ENCODE measurements at regions not wholly inside any gene's neighbourhood (a gene's known extent, or its start where the extent isn't known, plus 50 kb on each side); places are given as distances from the start of the nearest gene placed in this dataset.

- no peaks in the 10 kb centered on the region for H3K9me3 ChIP-seq
- H3K27me3 ChIP-seq = no peaks in the 10 kb centered on the region
- TF ChIP-seq, protein P1, sequence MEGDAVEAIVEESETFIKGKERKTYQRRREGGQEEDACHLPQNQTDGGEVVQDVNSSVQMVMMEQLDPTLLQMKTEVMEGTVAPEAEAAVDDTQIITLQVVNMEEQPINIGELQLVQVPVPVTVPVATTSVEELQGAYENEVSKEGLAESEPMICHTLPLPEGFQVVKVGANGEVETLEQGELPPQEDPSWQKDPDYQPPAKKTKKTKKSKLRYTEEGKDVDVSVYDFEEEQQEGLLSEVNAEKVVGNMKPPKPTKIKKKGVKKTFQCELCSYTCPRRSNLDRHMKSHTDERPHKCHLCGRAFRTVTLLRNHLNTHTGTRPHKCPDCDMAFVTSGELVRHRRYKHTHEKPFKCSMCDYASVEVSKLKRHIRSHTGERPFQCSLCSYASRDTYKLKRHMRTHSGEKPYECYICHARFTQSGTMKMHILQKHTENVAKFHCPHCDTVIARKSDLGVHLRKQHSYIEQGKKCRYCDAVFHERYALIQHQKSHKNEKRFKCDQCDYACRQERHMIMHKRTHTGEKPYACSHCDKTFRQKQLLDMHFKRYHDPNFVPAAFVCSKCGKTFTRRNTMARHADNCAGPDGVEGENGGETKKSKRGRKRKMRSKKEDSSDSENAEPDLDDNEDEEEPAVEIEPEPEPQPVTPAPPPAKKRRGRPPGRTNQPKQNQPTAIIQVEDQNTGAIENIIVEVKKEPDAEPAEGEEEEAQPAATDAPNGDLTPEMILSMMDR (IDR thresholded peaks at IDR 0.05) = no peak
- no peak for DNase-seq (ENCODE audit: low spot score)
- no peak overlapping the region for H3K4me3 ChIP-seq
- no peaks in the 10 kb centered on the region for H3K4me1 ChIP-seq
- H3K27ac ChIP-seq = no peak overlapping the region
- no peaks in the 10 kb centered on the region for H3K36me3 ChIP-seq
These were observed 107.9 kb downstream of the IRS2 start for GRCh38 chr13:109678459-109678858.

DNA sequence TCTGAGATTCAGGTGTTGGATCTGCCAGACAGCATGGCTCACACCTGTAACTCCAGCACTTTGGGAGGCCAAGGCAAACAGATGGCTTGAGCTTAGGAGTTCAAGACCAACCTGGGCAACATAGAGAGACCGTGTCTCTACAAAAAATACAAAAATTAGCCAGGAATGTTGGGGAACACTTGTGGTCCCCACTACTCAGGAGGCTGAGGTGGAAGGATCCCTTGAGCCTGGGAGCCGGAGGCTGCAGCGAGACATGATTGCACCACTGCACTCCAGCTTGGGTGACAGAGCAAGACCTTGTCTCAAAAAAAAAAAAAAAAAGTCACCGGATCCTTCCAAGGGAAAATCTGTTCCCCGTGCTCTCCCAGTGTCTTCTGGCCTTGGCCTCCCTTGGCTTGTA lies 109.2 kb downstream of the IRS2 start:
- H3K4me1 ChIP-seq = no peaks in the 10 kb centered on the region
- H3K4me3 ChIP-seq = no peak overlapping the region
- H3K27me3 ChIP-seq = no peaks in the 10 kb centered on the region
- TF ChIP-seq, protein P1 (IDR thresholded peaks at IDR 0.05) = no peak
- H3K27ac ChIP-seq = no peak overlapping the region
- no peaks in the 10 kb centered on the region for H3K9me3 ChIP-seq
- H3K36me3 ChIP-seq = no peaks in the 10 kb centered on the region
- DNase-seq (ENCODE audit: low spot score) = no peak

DNA sequence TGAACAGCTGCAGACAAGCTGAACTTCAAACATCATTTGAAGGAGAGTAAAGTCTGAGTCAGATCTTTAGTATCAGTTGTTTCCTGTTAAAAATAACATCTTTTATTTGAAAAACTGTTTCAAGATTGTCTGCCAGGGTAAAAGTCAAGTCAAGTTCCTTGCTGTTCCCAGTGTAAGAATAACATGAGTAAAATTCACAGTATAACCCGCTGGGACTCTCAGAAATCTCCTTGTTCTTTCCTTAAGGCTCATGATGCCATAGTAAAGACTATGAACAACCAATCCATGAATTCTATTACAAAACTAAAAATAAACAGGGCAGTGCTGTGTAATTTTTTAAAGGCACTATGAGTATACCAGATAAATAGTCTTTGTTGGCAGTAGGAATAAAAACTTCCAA lies 112.9 kb downstream of the IRS2 start:
- no peaks in the 10 kb centered on the region for H3K4me1 ChIP-seq
- TF ChIP-seq, protein P1 (IDR thresholded peaks at IDR 0.05) = no peak
- no peaks in the 10 kb centered on the region for H3K27me3 ChIP-seq
- DNase-seq (ENCODE audit: low spot score) = no peak
- no peaks in the 10 kb centered on the region for H3K9me3 ChIP-seq
- no peak overlapping the region for H3K27ac ChIP-seq
- no peak overlapping the region for H3K4me3 ChIP-seq
- H3K36me3 ChIP-seq = no peaks in the 10 kb centered on the region

- Histone ChIP-seq H3K4me1 (no peaks in the 10 kb centered on the region), H3K4me3 (no peak overlapping the region), H3K27me3 (no peaks in the 10 kb centered on the region), H3K36me3 (no peaks in the 10 kb centered on the region), H3K27ac (no peak overlapping the region), H3K9me3 (no peaks in the 10 kb centered on the region)
- no peak for DNase-seq (ENCODE audit: low spot score)
- TF ChIP-seq, protein P1 (IDR thresholded peaks at IDR 0.05) = no peak
These were observed 113.8 kb downstream of the IRS2 start for GRCh38 chr13:109672545-109672944.

DNA sequence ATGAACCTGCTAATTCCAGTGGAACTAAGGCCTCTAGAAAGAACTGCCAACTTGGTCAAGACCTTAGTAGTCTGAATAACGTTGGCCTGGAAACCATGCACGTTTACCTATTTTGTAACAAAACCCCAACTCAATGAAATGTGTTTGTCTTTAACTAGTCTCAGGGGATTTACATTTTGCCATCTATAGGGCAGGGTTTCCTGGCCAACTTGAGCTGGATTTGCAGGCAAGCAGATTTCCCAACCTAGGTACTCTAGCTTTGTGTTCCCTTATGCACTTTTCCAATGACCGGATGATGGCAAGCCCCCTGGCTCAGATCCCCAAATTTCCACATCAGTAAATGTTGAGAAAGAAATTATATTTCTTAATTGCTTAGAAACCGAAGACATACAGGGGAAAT lies 114.5 kb downstream of the IRS2 start:
- Histone ChIP-seq H3K36me3 (no peaks in the 10 kb centered on the region), H3K27me3 (no peaks in the 10 kb centered on the region), H3K9me3 (no peaks in the 10 kb centered on the region), H3K4me3 (no peak overlapping the region), H3K27ac (no peak overlapping the region), H3K4me1 (no peaks in the 10 kb centered on the region)
- TF ChIP-seq, protein P1 (IDR thresholded peaks at IDR 0.05) = no peak
- DNase-seq (ENCODE audit: low spot score) = no peak

- no peaks in the 10 kb centered on the region for H3K27me3 ChIP-seq
- DNase-seq (ENCODE audit: low spot score) = no peak
- H3K4me1 ChIP-seq = no peaks in the 10 kb centered on the region
- H3K36me3 ChIP-seq = no peaks in the 10 kb centered on the region
- no peaks in the 10 kb centered on the region for H3K9me3 ChIP-seq
- H3K4me3 ChIP-seq = no peak overlapping the region
- TF ChIP-seq, protein P1 (IDR thresholded peaks at IDR 0.05) = no peak
- no peak overlapping the region for H3K27ac ChIP-seq
These were observed 115.6 kb downstream of the IRS2 start for GRCh38 chr13:109670776-109671175.
